ENCODE measurements at regions not wholly inside any gene's neighbourhood (a gene's known extent, or its start where the extent isn't known, plus 50 kb on each side); places are given as distances from the start of the nearest gene placed in this dataset.

DNA sequence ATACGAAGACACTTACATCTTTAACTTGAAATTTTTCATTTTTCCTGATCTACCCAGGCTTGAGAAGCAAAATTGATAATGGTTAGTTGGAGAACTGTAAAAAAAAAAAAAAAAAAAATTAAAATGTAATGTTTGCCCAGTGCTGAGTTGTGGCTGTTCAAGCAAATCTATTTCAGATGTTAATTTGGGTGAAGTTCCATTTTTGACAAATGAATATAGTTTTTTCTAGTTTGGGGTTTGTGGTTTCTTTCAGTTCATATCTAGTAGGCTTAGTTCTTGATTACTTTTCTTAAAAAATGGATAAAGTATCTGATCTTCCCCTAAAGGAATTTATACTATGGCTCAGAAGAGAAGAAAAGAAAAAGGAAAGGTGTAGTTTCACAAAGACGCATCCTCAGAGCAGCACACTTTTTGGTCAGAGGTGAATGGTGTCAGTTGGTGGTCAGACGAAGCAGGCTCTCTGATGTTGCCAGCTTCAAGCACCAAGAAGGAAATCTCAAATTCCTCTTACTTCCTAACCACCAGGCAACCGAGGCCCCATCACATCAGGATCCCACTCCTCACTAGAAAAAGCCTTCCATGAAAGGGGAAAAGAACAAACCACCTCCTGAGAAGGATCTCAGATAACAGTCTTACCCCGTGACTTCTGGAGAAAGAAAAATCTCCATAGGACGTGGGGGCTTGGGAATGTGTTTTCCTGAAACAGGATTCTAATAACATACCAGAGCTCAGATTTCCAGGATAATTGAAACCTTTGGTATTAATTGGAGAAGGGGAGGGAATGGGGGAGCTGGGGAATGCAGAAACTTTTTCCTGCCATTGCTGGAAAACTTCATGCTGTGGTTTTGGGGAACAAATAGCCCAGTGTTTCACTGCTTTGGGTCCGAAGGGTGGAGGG is 396.2 kb downstream of the CD83 start:
- no peak for DNase-seq (ENCODE audit: low read depth)
- H3K4me3 ChIP-seq (ENCODE audit: low read length), result no peak overlapping the region
- TF ChIP-seq, protein P1, sequence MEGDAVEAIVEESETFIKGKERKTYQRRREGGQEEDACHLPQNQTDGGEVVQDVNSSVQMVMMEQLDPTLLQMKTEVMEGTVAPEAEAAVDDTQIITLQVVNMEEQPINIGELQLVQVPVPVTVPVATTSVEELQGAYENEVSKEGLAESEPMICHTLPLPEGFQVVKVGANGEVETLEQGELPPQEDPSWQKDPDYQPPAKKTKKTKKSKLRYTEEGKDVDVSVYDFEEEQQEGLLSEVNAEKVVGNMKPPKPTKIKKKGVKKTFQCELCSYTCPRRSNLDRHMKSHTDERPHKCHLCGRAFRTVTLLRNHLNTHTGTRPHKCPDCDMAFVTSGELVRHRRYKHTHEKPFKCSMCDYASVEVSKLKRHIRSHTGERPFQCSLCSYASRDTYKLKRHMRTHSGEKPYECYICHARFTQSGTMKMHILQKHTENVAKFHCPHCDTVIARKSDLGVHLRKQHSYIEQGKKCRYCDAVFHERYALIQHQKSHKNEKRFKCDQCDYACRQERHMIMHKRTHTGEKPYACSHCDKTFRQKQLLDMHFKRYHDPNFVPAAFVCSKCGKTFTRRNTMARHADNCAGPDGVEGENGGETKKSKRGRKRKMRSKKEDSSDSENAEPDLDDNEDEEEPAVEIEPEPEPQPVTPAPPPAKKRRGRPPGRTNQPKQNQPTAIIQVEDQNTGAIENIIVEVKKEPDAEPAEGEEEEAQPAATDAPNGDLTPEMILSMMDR (IDR thresholded peaks at IDR 0.05; ENCODE audit: insufficient read depth, low read depth, low read length, missing control alignments), result no peak

- no peak for DNase-seq (ENCODE audit: low read depth)
- no peak overlapping the region for H3K4me3 ChIP-seq (ENCODE audit: low read length)
- TF ChIP-seq, protein P1 (IDR thresholded peaks at IDR 0.05; ENCODE audit: insufficient read depth, low read depth, low read length, missing control alignments), result no peak
Measured at GRCh38 chr6:14516956-14517355, 399.4 kb downstream of the CD83 start.

GRCh38 chr6:14517516-14518105 is 400.0 kb downstream of the CD83 start:
- no peak overlapping the region for H3K4me3 ChIP-seq (ENCODE audit: low read length)
- no peak for DNase-seq (ENCODE audit: low read depth)
- TF ChIP-seq, protein P1 (IDR thresholded peaks at IDR 0.05; ENCODE audit: insufficient read depth, low read depth, low read length, missing control alignments), result no peak

GRCh38 chr6:14518515-14519217 is 401.1 kb downstream of the CD83 start:
- no peak for DNase-seq (ENCODE audit: low read depth)
- H3K4me3 ChIP-seq (ENCODE audit: low read length), result no peak overlapping the region
- TF ChIP-seq, protein P1 (IDR thresholded peaks at IDR 0.05; ENCODE audit: insufficient read depth, low read depth, low read length, missing control alignments), result no peak

DNA sequence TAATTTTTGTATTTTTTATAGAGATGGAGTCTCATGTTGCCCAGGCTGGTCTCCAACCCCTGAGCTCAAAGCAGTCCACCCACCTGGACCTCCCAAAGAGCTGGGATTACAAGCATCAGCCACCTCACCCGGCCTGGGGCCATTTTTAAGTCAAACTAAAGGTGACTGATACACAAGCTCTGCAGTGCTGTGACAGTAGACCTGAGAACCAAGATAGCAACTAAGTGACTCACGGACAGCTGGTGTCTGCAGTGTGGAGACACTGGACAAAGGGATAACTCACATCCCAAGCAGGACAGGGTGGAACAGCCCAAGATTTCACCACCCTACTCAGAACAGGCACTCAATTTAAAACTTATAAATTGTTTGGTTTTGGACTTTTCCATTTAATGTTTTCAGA is 402.5 kb downstream of the CD83 start:
- no peak overlapping the region for H3K4me3 ChIP-seq (ENCODE audit: low read length)
- TF ChIP-seq, protein P1 (IDR thresholded peaks at IDR 0.05; ENCODE audit: insufficient read depth, low read depth, low read length, missing control alignments), result no peak
- peak; percentile 86 for DNase-seq (ENCODE audit: low read depth)

DNA sequence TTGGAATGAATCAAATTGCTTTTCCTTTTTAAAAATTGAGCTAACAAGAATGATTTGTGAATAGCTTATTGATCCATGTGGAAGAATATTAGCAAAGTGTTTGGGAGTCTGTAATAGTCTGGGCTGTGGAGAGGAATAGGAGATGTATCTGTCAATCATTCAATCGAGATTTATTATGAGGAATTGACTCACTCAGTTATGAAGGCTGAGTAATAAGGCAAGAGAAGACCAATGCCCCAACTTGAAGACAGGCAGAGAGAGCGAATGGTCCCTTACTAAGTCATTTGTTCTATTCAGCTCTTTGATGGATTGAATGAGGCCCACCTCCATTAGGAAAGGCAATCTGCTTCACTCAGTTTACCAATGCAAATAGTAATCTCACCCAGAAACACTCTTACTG is 403.0 kb downstream of the CD83 start:
- TF ChIP-seq, protein P1 (IDR thresholded peaks at IDR 0.05; ENCODE audit: insufficient read depth, low read depth, low read length, missing control alignments), result no peak
- DNase-seq (ENCODE audit: low read depth), result peak; percentile 69

More for the DNA sequence above, 403.0 kb downstream of the CD83 start:
- H3K4me3 ChIP-seq (ENCODE audit: low read length), result no peak overlapping the region
